CD4-positive, CD25-positive, alpha-beta regulatory T cell (primary cell): ENCODE measurements at regions not wholly inside any gene's neighbourhood (a gene's known extent, or its start where the extent isn't known, plus 50 kb on each side); places are given as distances from the start of the nearest gene placed in this dataset.

Experiments used
- ATAC-seq, 2 donors: fragments of 150-1000 bp; cut with Tn5 transposase; one replicate each; pipeline ENCODE4 v1.10.0; 2021; ENCODE audit warnings: low read depth in 2 of 2, moderate number of reproducible peaks in 2 of 2, moderate library complexity in 1 of 2
- DNase-seq, 3 donors: peaks; one replicate each; pipeline versions ENCODE4 v3.0.0 to v3.0.0-alpha.2; 2012 to 2022; ENCODE audit warnings: mixed read lengths in 1 of 3
- H3K27ac ChIP-seq: one replicate; pipeline ENCODE4 v1.7.0; 2013; ENCODE audit warnings: mild to moderate bottlenecking, low read length; ENCODE audit not compliant: insufficient read depth, poor library complexity, severe bottlenecking
- H3K27me3 ChIP-seq: one replicate; pipeline ENCODE4 v1.7.0; 2013; ENCODE audit warnings: low read length; ENCODE audit not compliant: control insufficient read depth, insufficient read depth
- H3K36me3 ChIP-seq: one replicate; pipeline ENCODE4 v1.7.0; 2013; ENCODE audit warnings: mild to moderate bottlenecking, low read length, moderate library complexity; ENCODE audit not compliant: control insufficient read depth, insufficient read depth
- H3K4me1 ChIP-seq: 2 replicates; pipeline ENCODE4 v1.7.0; 2013; ENCODE audit warnings: mild to moderate bottlenecking, low read length; ENCODE audit not compliant: insufficient read depth, control insufficient read depth, poor library complexity, severe bottlenecking
- H3K4me3 ChIP-seq: one replicate; pipeline ENCODE4 v1.7.0; 2013; ENCODE audit warnings: low read depth, mild to moderate bottlenecking, low read length, moderate library complexity
- H3K9me3 ChIP-seq, 2 experiments: 1 replicate in 1 of 2; 2 replicates in 1 of 2; pipeline ENCODE4 v1.7.0; 2013; ENCODE audit warnings: low read length in 2 of 2, mild to moderate bottlenecking in 1 of 2, moderate library complexity in 1 of 2; ENCODE audit not compliant: control insufficient read depth in 2 of 2
- H3K27ac Mint-ChIP-seq, 3 donors: one replicate each; pipeline ENCODE4 v1.8.0; 2020 to 2022; ENCODE audit warnings: mild to moderate bottlenecking in 3 of 3, mixed read lengths in 3 of 3, moderate library complexity in 2 of 3
- H3K27me3 Mint-ChIP-seq: one replicate; pipeline ENCODE4 v1.8.0; 2022; ENCODE audit warnings: mild to moderate bottlenecking, mixed read lengths
- H3K36me3 Mint-ChIP-seq: one replicate; pipeline ENCODE4 v1.8.0; 2020; ENCODE audit warnings: mixed read lengths
- H3K4me1 Mint-ChIP-seq, 4 donors: one replicate each; pipeline ENCODE4 v1.8.0; 2020 to 2022; ENCODE audit warnings: mixed read lengths in 4 of 4, mild to moderate bottlenecking in 1 of 4
- H3K4me3 Mint-ChIP-seq, 4 donors: one replicate each; pipeline ENCODE4 v1.8.0; 2020 to 2022; ENCODE audit warnings: mild to moderate bottlenecking in 4 of 4, mixed read lengths in 4 of 4, moderate library complexity in 3 of 4
- H3K9me3 Mint-ChIP-seq, 7 donors: one replicate each; pipeline ENCODE4 v1.8.0; 2020 to 2022; ENCODE audit warnings: mixed read lengths in 7 of 7, mild to moderate bottlenecking in 3 of 7, moderate library complexity in 2 of 7

DNA sequence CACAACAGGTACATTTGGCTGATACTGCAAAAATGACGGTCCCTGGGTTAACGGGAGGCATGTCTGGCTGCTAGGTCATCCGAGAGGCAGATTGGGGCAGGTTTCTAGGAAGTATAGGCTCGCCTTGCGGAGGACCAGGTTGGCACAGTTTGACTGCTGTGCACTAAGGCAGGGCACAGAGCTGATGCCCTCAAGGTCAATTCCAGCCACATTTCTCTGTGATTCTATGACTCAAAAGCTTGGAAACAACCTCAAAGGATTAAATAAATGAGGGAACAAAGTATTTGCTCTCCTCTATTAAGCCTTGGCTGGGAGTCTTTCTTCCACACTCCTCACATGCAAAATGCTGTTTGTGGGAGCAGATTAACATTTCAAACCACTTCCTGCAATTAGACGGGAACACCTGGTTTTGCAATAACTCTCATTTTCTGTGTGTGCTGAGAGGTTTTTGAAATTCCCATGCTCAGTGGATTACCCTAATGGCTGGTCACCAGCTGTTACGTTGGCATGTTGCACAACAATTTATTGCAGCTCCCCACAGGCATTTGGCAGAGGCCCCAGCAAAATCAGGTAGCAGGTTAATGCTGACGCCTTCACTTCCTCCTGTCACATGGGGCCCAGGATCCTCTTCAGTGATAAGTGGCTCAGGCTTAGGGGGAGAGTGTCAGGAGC, 61.0 kb upstream of the PLET1 start:
- no peaks in the 10 kb centered on the region for H3K27me3 Mint-ChIP-seq
- no peaks in the 10 kb centered on the region for H3K9me3 ChIP-seq
- ATAC-seq (no peak), DNase-seq (no peak)
- H3K27me3 ChIP-seq = no peaks in the 10 kb centered on the region
- no peaks in the 10 kb centered on the region for H3K4me1 ChIP-seq
- peak overlapping the region in 2 of 3 donors; percentile 8 to 61 for H3K27ac Mint-ChIP-seq
- no peak overlapping the region for H3K4me3 Mint-ChIP-seq
- peaks cover 0 to 8% (median 3%) of the 10 kb centered on the region in 7 donors for H3K9me3 Mint-ChIP-seq
- no peak overlapping the region for H3K27ac ChIP-seq
- peaks cover 14% of the 10 kb centered on the region for H3K36me3 Mint-ChIP-seq
- no peak overlapping the region for H3K4me3 ChIP-seq
- H3K36me3 ChIP-seq = no peaks in the 10 kb centered on the region
- peaks cover 0 to 9% (median 0%) of the 10 kb centered on the region in 4 donors for H3K4me1 Mint-ChIP-seq

DNA sequence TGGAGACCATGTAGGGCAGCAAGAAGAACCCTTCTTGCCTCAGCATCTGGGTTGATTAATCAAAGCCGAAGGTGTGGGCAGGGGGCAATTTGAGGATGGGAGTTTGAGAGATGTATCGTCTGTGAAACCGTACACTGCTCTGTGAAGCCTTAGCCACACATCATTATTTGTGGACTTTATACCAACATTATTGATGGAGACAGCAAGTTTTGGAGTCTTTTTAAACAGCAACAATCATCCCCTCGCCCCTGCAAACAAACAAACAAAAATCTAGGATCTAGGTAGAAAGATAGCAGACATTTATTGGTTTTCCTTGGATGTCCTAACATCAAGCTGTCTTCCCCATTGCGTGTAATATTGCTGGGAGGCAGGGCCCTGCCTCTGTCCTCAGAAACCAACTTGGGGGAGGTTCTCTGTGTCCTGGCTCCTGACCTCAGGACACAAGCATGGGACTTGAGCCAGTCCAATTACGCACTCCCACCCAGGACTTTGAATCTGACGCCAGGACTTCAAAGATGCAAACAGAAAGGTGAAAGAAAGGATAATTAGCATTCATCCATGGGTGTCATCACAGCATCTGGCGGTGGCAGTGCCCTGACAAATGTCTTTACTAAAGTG, 61.6 kb upstream of the PLET1 start:
- no peak overlapping the region for H3K4me3 Mint-ChIP-seq
- no peak overlapping the region for H3K27ac ChIP-seq
- H3K4me3 ChIP-seq = no peak overlapping the region
- H3K27ac Mint-ChIP-seq = peak overlapping the region in 2 of 3 donors; percentile 8 to 61
- peaks cover 14% of the 10 kb centered on the region for H3K36me3 Mint-ChIP-seq
- ATAC-seq = no peak
- no peaks in the 10 kb centered on the region for H3K27me3 ChIP-seq
- peaks cover 0 to 11% (median 5%) of the 10 kb centered on the region in 7 donors for H3K9me3 Mint-ChIP-seq
- DNase-seq = no peak
- H3K9me3 ChIP-seq = no peaks in the 10 kb centered on the region
- H3K36me3 ChIP-seq = no peaks in the 10 kb centered on the region
- no peaks in the 10 kb centered on the region for H3K4me1 ChIP-seq
- peaks cover 0 to 9% (median 0%) of the 10 kb centered on the region in 4 donors for H3K4me1 Mint-ChIP-seq
- H3K27me3 Mint-ChIP-seq = no peaks in the 10 kb centered on the region

- Histone ChIP-seq H3K4me1 (no peaks in the 10 kb centered on the region), H3K9me3 (no peaks in the 10 kb centered on the region), H3K27me3 (no peaks in the 10 kb centered on the region), H3K36me3 (no peaks in the 10 kb centered on the region), H3K27ac (no peak overlapping the region), H3K4me3 (no peak overlapping the region)
- Mint-ChIP-seq H3K4me3 (no peak overlapping the region), H3K9me3 (no peaks in the 10 kb centered on the region), H3K36me3 (peaks cover 38% of the 10 kb centered on the region), H3K27ac (peak overlapping the region in 1 of 3 donors; percentile 33), H3K4me1 (peaks cover 0 to 2% (median 0%) of the 10 kb centered on the region in 4 donors), H3K27me3 (peaks cover 9% of the 10 kb centered on the region)
- ATAC-seq = no peak
- no peak for DNase-seq
Observed at GRCh38 chr11:112334381-112334780, 73.7 kb upstream of the PLET1 start.

- Mint-ChIP-seq H3K27me3 (peaks cover 9% of the 10 kb centered on the region), H3K4me3 (no peak overlapping the region), H3K36me3 (peaks cover 24% of the 10 kb centered on the region), H3K4me1 (peaks cover 0 to 2% (median 0%) of the 10 kb centered on the region in 4 donors), H3K27ac (no peak overlapping the region), H3K9me3 (no peaks in the 10 kb centered on the region)
- no peak overlapping the region for H3K27ac ChIP-seq
- no peaks in the 10 kb centered on the region for H3K9me3 ChIP-seq
- H3K4me1 ChIP-seq = no peaks in the 10 kb centered on the region
- no peak overlapping the region for H3K4me3 ChIP-seq
- ATAC-seq (no peak), DNase-seq (no peak)
- no peaks in the 10 kb centered on the region for H3K36me3 ChIP-seq
- H3K27me3 ChIP-seq = no peaks in the 10 kb centered on the region
Observed at GRCh38 chr11:112336356-112336886, 75.8 kb upstream of the PLET1 start.

- no peaks in the 10 kb centered on the region for H3K9me3 ChIP-seq
- H3K27ac ChIP-seq = no peak overlapping the region
- no peak for DNase-seq
- no peaks in the 10 kb centered on the region for H3K27me3 ChIP-seq
- peaks cover 3% of the 10 kb centered on the region for H3K27me3 Mint-ChIP-seq
- no peaks in the 10 kb centered on the region for H3K36me3 ChIP-seq
- no peaks in the 10 kb centered on the region for H3K9me3 Mint-ChIP-seq
- H3K36me3 Mint-ChIP-seq = peaks cover 15% of the 10 kb centered on the region
- H3K4me1 Mint-ChIP-seq = peaks cover 0 to 2% (median 0%) of the 10 kb centered on the region in 4 donors
- no peak overlapping the region for H3K4me3 ChIP-seq
- H3K4me1 ChIP-seq = no peaks in the 10 kb centered on the region
- H3K27ac Mint-ChIP-seq = no peak overlapping the region
- ATAC-seq = no peak
- no peak overlapping the region for H3K4me3 Mint-ChIP-seq
Observed at GRCh38 chr11:112339566-112339965, 78.9 kb upstream of the PLET1 start.

DNA sequence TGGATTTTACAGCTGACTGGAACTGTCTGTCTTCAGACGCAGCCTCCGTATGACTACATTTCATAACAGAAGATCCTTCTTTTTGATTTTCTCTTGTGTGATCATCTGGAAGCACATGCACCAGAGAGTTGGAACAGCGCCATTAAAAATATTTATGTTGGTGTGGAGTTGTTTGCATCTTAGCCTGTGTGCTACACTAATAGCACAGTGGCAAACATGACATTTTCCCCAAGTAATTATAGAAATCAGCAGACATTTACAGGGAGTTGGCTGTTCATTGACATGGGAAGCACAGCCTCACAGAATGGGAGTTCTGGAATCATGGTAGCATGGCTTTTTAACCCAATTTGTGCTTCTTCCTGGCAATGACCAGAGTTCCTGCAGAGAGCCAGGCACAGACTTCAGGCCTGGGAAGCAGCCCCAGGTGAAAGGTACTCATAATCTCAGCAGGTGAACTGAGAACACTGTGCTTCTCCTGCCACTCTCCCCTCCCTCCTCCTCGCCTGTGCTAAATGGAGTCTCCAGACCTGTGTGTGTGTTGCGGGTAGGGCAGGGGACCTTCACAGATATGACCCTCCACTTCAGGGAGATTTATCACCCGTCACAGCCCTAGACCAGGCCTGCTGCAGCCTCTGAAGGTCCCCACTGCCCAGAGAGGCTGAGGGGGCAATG, 82.8 kb upstream of the PLET1 start:
- no peaks in the 10 kb centered on the region for H3K27me3 ChIP-seq
- H3K9me3 ChIP-seq = no peaks in the 10 kb centered on the region
- H3K36me3 Mint-ChIP-seq = peaks cover 3% of the 10 kb centered on the region
- no peaks in the 10 kb centered on the region for H3K4me1 ChIP-seq
- H3K36me3 ChIP-seq = no peaks in the 10 kb centered on the region
- H3K4me3 ChIP-seq = no peak overlapping the region
- H3K4me1 Mint-ChIP-seq = no peaks in the 10 kb centered on the region
- H3K27ac ChIP-seq = no peak overlapping the region
- no peak overlapping the region for H3K27ac Mint-ChIP-seq
- DNase-seq (no peak), ATAC-seq (no peak)
- H3K27me3 Mint-ChIP-seq = no peaks in the 10 kb centered on the region
- H3K4me3 Mint-ChIP-seq = no peak overlapping the region
- peaks cover 0 to under 1% (median 0%) of the 10 kb centered on the region in 7 donors for H3K9me3 Mint-ChIP-seq

DNA sequence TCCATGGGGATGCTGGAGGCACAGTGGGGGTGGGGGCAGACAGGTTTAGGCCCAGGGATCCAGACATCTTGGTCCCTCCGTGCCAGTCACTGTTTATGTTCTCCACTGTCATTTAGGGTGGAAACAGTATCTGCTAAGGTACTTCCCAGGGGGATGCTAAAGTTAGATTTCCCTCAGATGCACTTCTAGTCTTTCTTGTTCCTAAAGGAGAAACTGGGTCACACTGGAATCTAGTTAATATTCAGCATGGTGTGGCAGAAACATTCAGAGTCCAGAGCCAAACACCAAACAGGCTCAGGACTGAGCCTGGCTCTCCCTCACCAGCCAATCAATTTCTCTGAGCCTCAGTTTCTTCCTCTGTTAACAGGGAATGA, 83.4 kb upstream of the PLET1 start:
- DNase-seq = no peak
- peak overlapping the region in 1 of 3 donors; percentile 1 for H3K27ac Mint-ChIP-seq
- H3K36me3 Mint-ChIP-seq = peaks cover 3% of the 10 kb centered on the region
- no peaks in the 10 kb centered on the region for H3K4me1 Mint-ChIP-seq
- Histone ChIP-seq H3K27me3 (no peaks in the 10 kb centered on the region), H3K27ac (no peak overlapping the region), H3K36me3 (no peaks in the 10 kb centered on the region), H3K9me3 (no peaks in the 10 kb centered on the region), H3K4me1 (no peaks in the 10 kb centered on the region), H3K4me3 (no peak overlapping the region)
- no peak for ATAC-seq
- H3K4me3 Mint-ChIP-seq = no peak overlapping the region
- H3K9me3 Mint-ChIP-seq = peaks cover 0 to 3% (median 0%) of the 10 kb centered on the region in 7 donors
- no peaks in the 10 kb centered on the region for H3K27me3 Mint-ChIP-seq
